NCI-H2081 (cell line): ENCODE measurements at regions not wholly inside any gene's neighbourhood (a gene's known extent, or its start where the extent isn't known, plus 50 kb on each side); places are given as distances from the start of the nearest gene placed in this dataset.

Experiments
- DNase-seq, 2 experiments: peaks; one replicate each; lab custom pipeline; 2025; lab: John Stamatoyannopoulos, UW

DNA sequence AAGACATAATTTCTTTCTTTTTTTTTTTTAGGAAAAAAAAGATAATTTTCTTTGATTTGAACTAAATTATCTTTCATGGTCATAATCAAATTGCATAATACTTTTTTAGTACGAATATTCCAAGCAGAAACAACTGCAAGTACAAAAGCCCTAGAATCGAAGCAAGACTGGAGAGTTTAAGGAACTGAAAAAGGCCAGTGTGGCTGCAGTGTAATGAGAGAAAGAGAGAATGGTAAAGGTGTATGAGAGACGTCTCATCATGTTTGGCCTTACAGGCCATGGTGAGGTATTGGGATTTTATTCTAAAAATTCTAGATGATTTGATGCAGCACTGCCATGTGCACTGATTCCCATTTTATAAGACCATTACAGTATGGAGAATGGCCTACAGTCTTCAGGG is 180.9 kb downstream of the SUCNR1 start:
- DNase-seq: no peak

- DNase-seq: no peak
Observed at GRCh38 chr3:152056073-152056472, 182.6 kb downstream of the SUCNR1 start.

DNA sequence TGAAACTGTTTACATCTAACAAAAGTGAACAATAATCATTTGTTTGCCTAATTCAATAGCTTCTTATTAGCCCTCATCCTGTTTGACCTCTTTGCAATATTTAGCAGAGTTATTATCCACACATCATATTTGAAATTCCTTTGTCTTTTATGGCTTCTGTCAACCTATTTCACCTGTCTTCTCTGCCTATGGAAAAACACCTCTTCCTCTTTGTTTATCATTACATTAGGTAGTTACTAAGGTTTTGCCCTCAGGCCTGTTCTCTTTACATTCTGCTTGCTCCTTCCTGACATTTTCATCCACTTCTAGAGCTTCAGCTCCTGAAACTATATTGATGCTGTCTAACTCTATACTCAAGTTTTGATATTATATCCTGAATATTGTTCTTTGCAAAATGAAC is 183.0 kb downstream of the SUCNR1 start:
- DNase-seq: peak; percentile 47 to 75

GRCh38 chr3:152056987-152057386 is 183.5 kb downstream of the SUCNR1 start:
- DNase-seq: no peak

- no peak for DNase-seq
Observed at GRCh38 chr3:152058856-152059255, 185.4 kb downstream of the SUCNR1 start.

GRCh38 chr3:152060701-152061100 is 187.3 kb downstream of the SUCNR1 start:
- peak; percentile 79 to 94 for DNase-seq

- peak in 1 of 2 experiments; percentile 20 for DNase-seq
Observed at GRCh38 chr3:152061296-152061695, 187.9 kb downstream of the SUCNR1 start.

GRCh38 chr3:152069871-152070270 is 196.4 kb downstream of the SUCNR1 start:
- DNase-seq: no peak

- no peak for DNase-seq
Observed at GRCh38 chr3:152071315-152071714, 197.4 kb upstream of the MBNL1 start.

DNA sequence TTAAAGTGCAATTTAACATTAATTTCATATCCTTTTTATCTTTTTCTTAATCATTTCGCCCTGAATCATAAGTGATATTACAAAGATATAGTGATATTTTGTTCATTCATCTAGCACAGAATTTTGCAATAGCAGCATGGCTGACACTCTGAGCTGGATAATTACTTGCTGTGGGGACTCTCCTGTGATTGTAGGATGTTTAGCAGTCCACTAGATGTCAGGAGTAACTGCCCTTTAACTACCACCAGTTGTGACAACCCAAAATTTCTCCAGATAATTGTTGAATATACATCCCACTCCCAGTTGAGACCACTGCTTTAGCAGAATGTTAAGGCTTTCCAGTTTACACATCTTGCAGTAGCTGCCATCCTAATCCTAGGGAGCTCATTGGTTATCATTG is 196.8 kb upstream of the MBNL1 start:
- peak in 1 of 2 experiments; percentile 34 for DNase-seq

GRCh38 chr3:152073267-152073666 is 195.5 kb upstream of the MBNL1 start:
- peak in 1 of 2 experiments; percentile 15 for DNase-seq

DNA sequence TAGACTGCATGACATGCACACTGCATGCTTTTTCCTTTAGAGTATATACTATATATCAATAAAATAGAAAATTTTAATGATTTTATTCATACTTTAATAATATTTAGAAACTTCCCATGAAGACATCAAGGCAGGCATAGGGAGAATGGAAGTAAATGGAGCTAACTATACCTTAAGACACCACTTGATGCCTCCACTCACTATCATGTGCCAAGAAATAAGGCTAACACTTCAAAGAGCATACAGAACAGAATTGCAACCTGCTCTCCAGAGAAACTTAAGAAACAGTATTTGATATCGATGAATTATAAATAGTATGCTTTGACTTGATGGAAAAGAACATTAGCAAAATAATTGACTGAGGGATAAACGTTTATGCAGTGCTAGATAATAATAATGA is 192.6 kb upstream of the MBNL1 start:
- DNase-seq: no peak

GRCh38 chr3:152079980-152080379 is 188.7 kb upstream of the MBNL1 start:
- no peak for DNase-seq

- peak; percentile 60 to 76 for DNase-seq
Observed at GRCh38 chr3:152083135-152083534, 185.6 kb upstream of the MBNL1 start.

DNA sequence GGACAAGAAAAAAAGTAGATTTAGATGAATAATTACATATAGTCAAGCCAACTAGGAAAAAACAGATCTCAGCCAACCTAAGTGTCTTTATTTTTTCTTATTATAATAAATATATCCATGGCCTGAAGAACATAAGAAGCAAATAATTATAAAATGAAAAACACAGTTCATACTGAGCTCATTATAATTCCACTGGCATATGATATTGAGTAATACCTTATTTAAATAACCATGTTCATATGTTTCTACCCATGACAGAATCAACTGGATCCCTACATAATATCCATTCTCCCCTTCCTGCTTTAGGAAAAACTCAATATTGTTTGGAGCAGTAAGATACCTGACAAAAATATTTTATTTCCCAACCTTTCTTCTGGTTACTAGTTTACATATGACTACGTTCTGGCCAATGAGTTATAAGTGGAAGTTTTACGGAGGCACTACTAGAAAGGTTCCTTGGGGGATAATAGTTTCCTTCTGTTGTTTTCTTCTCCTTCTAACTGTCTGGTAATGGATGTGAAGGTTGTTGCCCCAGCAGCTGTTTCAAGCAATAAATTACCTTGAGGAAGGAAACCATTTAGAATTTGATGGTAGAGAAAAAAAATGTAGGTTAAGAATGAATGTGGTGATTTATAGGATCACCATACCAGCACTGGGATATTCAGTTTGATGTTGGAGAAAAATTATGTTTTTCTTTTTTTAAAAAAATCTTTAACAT is 184.1 kb upstream of the MBNL1 start:
- DNase-seq: no peak

DNA sequence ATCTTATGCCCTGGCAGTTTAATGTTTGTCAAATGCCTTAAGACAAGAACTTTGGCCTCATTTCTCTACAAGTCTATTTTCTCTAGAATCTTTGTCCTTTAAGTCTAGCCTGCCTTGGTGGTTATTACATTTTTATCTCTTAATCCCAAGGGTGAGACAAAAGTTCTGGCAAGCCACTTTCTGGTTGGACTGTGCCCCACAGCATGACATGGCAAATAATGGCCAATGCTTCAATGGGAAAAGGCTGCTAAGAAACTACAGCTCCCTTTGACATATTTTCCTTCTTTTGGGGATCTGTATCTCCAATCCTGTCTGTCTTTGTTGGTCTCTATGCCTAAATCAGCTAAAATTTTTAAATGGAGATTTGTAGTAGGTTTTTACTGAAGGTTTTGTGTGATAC is 181.6 kb upstream of the MBNL1 start:
- DNase-seq: no peak

DNA sequence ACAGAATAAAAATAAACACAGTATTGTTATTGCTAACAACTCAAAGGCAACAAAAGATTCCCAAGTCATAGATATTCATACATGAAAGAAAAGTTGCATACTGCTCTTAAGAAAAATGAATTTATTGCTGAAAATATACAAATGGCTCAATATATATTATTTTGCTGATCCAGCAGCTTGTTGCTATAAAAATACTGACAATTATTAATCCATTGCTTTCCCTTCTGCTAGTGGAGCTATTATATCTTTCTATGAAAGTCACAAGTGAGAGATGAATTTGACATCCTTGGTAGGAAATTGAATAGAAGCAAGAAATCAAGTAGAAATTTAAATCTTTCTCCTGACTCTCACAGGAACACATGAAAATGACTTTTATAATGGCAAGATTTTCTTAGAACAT is 179.2 kb upstream of the MBNL1 start:
- DNase-seq: no peak

GRCh38 chr3:152091725-152092124 is 177.0 kb upstream of the MBNL1 start:
- DNase-seq: no peak

- DNase-seq: no peak
Observed at GRCh38 chr3:152093901-152094300, 174.8 kb upstream of the MBNL1 start.

DNA sequence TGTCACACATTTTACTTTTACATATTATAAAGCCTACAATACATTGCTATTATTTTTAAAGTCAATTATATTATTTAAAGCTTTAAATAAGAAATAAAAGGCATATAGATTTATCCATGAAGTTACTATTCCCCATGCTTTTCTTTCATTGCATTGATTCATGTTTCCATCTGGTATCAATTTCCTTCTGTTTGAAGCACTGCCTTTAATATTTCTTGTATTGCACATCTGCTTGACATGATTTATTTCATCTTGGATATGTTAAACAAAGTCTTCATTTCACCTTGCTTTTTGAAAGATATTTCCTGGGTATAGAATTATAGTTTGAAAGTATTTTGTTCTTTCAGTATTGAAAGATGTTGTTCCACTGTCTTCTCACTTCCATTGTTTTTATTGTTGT is 174.3 kb upstream of the MBNL1 start:
- DNase-seq: no peak

DNA sequence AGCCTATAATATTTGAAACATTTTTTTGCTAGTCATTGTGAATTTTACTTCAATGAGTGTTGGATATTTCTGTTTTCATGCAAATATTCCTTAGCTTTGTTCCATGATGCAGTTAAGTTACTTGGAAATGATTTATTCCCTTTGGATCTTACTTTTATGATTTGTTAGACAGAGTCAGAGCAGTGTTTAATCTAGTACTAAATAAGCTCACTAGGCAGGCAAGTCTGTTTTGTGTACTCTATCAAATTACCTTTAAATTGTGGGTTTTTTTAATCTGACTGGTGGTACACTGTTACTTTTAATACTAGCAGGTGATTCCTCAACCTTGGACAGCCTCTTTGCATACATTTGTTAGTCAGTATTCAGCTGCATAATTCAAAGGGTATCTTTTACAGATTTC is 173.3 kb upstream of the MBNL1 start:
- peak in 1 of 2 experiments; percentile 42 for DNase-seq

DNA sequence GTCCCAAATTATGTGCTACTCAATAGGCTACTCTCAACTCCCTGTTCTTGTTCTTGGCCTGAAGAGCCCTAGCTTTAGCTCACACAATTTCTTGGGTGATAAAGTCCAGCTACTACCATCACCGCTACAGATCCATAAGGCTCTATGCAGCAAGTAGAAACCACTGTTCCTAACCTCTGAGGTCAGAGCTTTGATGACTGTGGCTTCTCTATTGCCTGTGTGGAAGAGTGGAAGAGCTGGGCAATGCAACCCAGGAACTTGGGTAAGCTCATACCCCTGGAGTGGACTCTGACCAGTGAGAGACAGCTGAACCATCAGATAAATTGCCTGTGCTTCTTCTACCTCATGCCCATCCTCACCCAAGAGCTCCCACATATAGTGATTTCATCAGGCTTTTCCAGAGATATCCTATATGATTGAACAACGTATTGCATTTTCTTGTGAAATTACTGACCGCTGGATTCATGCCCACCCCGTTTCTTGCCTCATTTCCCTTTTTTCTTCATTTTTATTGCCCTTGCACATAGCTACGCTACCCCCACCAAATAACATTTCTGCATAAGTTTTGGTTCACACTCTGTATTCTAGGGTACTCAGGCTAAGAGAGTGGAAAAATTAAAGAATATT is 172.3 kb upstream of the MBNL1 start:
- no peak for DNase-seq

- DNase-seq: no peak
Observed at GRCh38 chr3:152097120-152097519, 171.6 kb upstream of the MBNL1 start.

- DNase-seq: no peak
Observed at GRCh38 chr3:152097770-152098169, 171.0 kb upstream of the MBNL1 start.
